Stimulated activated CD4-positive, alpha-beta T cell treated with anti-CD3 and anti-CD28 coated beads, TNF-alpha, amount 100 ng/mL, for 48 hours (primary cell): ENCODE measurements at regions not wholly inside any gene's neighbourhood (a gene's known extent, or its start where the extent isn't known, plus 50 kb on each side); places are given as distances from the start of the nearest gene placed in this dataset.
A peak's percentile ranks its signal among the peaks of the same experiment; 100 is the strongest.

Source experiments
- DNase-seq, 3 donors: peaks; one replicate each; pipeline ENCODE4 v3.0.0-alpha.2; 2020; ENCODE audit warnings: low read depth in 3 of 3

- no peak for DNase-seq
Measured at GRCh38 chr14:62006116-62006731, 244.0 kb downstream of the SNAPC1 start.

GRCh38 chr14:62015243-62015642 is 253.0 kb downstream of the SNAPC1 start:
- DNase-seq: no peak

GRCh38 chr14:62015945-62016344 is 253.7 kb downstream of the SNAPC1 start:
- DNase-seq: no peak

- DNase-seq: no peak
Measured at GRCh38 chr14:62017651-62018230, 255.5 kb downstream of the SNAPC1 start.

- DNase-seq: no peak
Measured at GRCh38 chr14:62018606-62019005, 256.4 kb downstream of the SNAPC1 start.

- no peak for DNase-seq
Measured at GRCh38 chr14:62027958-62028357, 265.7 kb downstream of the SNAPC1 start.

- DNase-seq: no peak
Measured at GRCh38 chr14:62029569-62029924, 267.3 kb downstream of the SNAPC1 start.

GRCh38 chr14:62030387-62030786 is 268.2 kb downstream of the SNAPC1 start:
- no peak for DNase-seq

GRCh38 chr14:62031504-62031903 is 269.3 kb downstream of the SNAPC1 start:
- DNase-seq: no peak

GRCh38 chr14:62053188-62053587 is 291.0 kb downstream of the SNAPC1 start:
- no peak for DNase-seq

GRCh38 chr14:62056789-62057188 is 294.6 kb downstream of the SNAPC1 start:
- DNase-seq: no peak

GRCh38 chr14:62062645-62063044 is 300.4 kb downstream of the SNAPC1 start:
- no peak for DNase-seq

GRCh38 chr14:62064751-62065323 is 302.6 kb downstream of the SNAPC1 start:
- no peak for DNase-seq

GRCh38 chr14:62066304-62066703 is 304.1 kb downstream of the SNAPC1 start:
- DNase-seq: no peak

- DNase-seq: no peak
Measured at GRCh38 chr14:62071039-62071438, 308.8 kb downstream of the SNAPC1 start.

GRCh38 chr14:62076368-62076767 is 314.1 kb downstream of the SNAPC1 start:
- DNase-seq: no peak

- no peak for DNase-seq
Measured at GRCh38 chr14:62076825-62077605, 314.8 kb downstream of the SNAPC1 start.

- no peak for DNase-seq
Measured at GRCh38 chr14:62077676-62078261, 315.5 kb downstream of the SNAPC1 start.

- no peak for DNase-seq
Measured at GRCh38 chr14:62079038-62079437, 316.8 kb downstream of the SNAPC1 start.

- DNase-seq: no peak
Measured at GRCh38 chr14:62081012-62081612, 318.9 kb downstream of the SNAPC1 start.

GRCh38 chr14:62081951-62082350 is 319.7 kb downstream of the SNAPC1 start:
- peak in 1 of 3 donors; percentile 1 for DNase-seq

GRCh38 chr14:62082779-62083178 is 320.6 kb downstream of the SNAPC1 start:
- DNase-seq: no peak
